ENCODE measurements at regions not wholly inside any gene's neighbourhood (a gene's known extent, or its start where the extent isn't known, plus 50 kb on each side); places are given as distances from the start of the nearest gene placed in this dataset.
"Not testable (repeated sequence)": the region's sequence is repeated elsewhere in the genome, so short reads cannot be mapped to it uniquely, and the experiment has no call there.

DNA sequence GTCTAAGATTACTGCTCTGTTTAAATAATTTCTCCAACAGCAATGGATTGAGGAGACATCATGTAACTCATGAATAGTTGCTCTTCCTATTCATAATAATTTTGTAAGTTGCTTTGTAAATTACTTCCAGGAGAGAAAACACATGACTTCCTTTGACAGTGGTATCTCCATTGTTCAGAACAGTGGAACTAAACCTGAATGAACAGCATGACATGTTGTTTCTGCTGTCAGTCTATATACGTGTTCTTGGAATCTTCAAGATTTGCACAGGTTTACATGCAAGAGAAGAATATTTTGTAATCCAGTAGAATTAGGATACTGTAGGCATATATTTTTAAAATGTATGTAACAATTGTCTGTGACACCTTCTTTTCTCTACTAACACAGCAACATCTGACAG, 618.8 kb upstream of the GRID2 start:
- no peaks in the 10 kb centered on the region for H3K36me3 Mint-ChIP-seq
- no peaks in the 10 kb centered on the region for H3K27me3 Mint-ChIP-seq (ENCODE audit: low read depth in 2 of 2)
- no peaks in the 10 kb centered on the region for H3K4me1 ChIP-seq (ENCODE audit: control insufficient read depth, insufficient read depth, low read length)
- no peak overlapping the region for H3K4me3 ChIP-seq (ENCODE audit: low read length)
- TF ChIP-seq, protein P1, sequence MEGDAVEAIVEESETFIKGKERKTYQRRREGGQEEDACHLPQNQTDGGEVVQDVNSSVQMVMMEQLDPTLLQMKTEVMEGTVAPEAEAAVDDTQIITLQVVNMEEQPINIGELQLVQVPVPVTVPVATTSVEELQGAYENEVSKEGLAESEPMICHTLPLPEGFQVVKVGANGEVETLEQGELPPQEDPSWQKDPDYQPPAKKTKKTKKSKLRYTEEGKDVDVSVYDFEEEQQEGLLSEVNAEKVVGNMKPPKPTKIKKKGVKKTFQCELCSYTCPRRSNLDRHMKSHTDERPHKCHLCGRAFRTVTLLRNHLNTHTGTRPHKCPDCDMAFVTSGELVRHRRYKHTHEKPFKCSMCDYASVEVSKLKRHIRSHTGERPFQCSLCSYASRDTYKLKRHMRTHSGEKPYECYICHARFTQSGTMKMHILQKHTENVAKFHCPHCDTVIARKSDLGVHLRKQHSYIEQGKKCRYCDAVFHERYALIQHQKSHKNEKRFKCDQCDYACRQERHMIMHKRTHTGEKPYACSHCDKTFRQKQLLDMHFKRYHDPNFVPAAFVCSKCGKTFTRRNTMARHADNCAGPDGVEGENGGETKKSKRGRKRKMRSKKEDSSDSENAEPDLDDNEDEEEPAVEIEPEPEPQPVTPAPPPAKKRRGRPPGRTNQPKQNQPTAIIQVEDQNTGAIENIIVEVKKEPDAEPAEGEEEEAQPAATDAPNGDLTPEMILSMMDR (IDR thresholded peaks at IDR 0.05): no peak
- no peaks in the 10 kb centered on the region for H3K27me3 ChIP-seq (ENCODE audit: control insufficient read depth, insufficient read depth, low read length)
- no peaks in the 10 kb centered on the region for H3K9me3 ChIP-seq (ENCODE audit: control insufficient read depth, insufficient read depth, low read length)
- WGBS (ENCODE audit: insufficient coverage): 80% methylated on average over 1 of the region's 1 CpG
- intact Hi-C loops (cut with micrococcal nuclease): loop anchor here (10.0 kb wide), 1 partner anchor 980 kb away; no protein-coding TSS in a partner anchor
- H3K27ac Mint-ChIP-seq: no peak overlapping the region
- ATAC-seq (no peak), DNase-seq (no peak)
- H3K4me3 Mint-ChIP-seq: no peak overlapping the region
- no peak overlapping the region for H3K27ac ChIP-seq (ENCODE audit: low read length)
- no peaks in the 10 kb centered on the region for H3K4me1 Mint-ChIP-seq
- no peaks in the 10 kb centered on the region for H3K36me3 ChIP-seq (ENCODE audit: control insufficient read depth, insufficient read depth, low read length)
- H3K9me3 Mint-ChIP-seq: peaks cover 10 to 18% of the 10 kb centered on the region in 2 donors

DNA sequence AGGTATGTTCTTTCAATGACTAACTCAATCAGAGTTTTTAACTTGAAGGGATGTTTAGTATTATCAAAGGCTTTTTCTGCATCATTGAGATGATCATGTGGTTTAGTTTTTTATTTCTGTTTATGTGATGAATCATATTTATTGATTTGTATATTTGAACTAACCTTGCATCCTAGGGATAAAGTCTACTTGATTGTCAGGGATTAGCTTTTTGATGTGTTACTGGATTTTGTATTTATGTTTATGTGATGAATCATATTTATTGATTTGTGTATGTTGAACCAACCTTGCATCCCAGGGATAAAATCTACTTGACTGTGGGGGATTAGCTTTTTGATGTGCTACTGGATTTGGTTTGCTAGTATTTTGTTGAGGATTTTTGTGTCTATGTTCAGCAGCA, 615.4 kb upstream of the GRID2 start:
- peaks cover 16 to 22% of the 10 kb centered on the region in 2 donors for H3K9me3 Mint-ChIP-seq
- Histone ChIP-seq H3K27ac (ENCODE audit: low read length) (no peak overlapping the region), H3K4me3 (ENCODE audit: low read length) (no peak overlapping the region), H3K4me1 (ENCODE audit: control insufficient read depth, insufficient read depth, low read length) (no peaks in the 10 kb centered on the region), H3K36me3 (ENCODE audit: control insufficient read depth, insufficient read depth, low read length) (no peaks in the 10 kb centered on the region), H3K9me3 (ENCODE audit: control insufficient read depth, insufficient read depth, low read length) (peaks cover 2% of the 10 kb centered on the region), H3K27me3 (ENCODE audit: control insufficient read depth, insufficient read depth, low read length) (no peaks in the 10 kb centered on the region)
- no peaks in the 10 kb centered on the region for H3K27me3 Mint-ChIP-seq (ENCODE audit: low read depth in 2 of 2)
- no peak overlapping the region for H3K4me3 Mint-ChIP-seq
- ATAC-seq (no peak), DNase-seq (no peak)
- intact Hi-C loops (cut with micrococcal nuclease): loop anchor here (10.0 kb wide), 1 partner anchor 984 kb away; no protein-coding TSS in a partner anchor
- no peaks in the 10 kb centered on the region for H3K4me1 Mint-ChIP-seq
- peaks cover 8% of the 10 kb centered on the region for H3K36me3 Mint-ChIP-seq
- no peak overlapping the region for H3K27ac Mint-ChIP-seq
- TF ChIP-seq, protein P1 (IDR thresholded peaks at IDR 0.05): no peak

DNA sequence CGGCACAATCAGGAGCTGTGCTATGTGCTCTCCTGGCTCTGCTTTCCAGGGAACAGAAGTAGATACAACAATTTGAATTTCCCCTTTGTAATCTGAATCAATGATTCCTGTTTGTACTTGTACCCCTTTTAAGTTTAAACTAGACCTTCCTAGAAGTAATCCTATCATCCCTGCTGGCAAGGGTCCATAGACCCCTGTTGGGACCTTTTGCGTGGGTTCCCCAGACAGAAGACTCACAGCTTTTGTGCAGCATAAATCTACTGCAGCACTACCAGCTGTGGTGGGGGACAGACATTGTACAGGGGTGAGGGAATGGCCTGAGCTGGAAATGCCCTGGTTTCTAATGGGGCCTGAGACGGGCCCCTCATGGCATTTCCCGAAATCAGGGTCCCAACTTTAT, 604.1 kb upstream of the GRID2 start:
- intact Hi-C loops (cut with micrococcal nuclease); H3K4me1 Mint-ChIP-seq; H3K4me3 ChIP-seq (ENCODE audit: low read length); H3K4me1 ChIP-seq (ENCODE audit: control insufficient read depth, insufficient read depth, low read length); H3K27ac Mint-ChIP-seq; H3K27ac ChIP-seq (ENCODE audit: low read length); H3K36me3 ChIP-seq (ENCODE audit: control insufficient read depth, insufficient read depth, low read length); H3K27me3 ChIP-seq (ENCODE audit: control insufficient read depth, insufficient read depth, low read length); H3K27me3 Mint-ChIP-seq (ENCODE audit: low read depth in 2 of 2); DNase-seq; H3K9me3 ChIP-seq (ENCODE audit: control insufficient read depth, insufficient read depth, low read length); ATAC-seq; H3K4me3 Mint-ChIP-seq: not testable (repeated sequence)
- 73% methylated on average over 4 of the region's 4 CpGs for WGBS (ENCODE audit: insufficient coverage)
- Mint-ChIP-seq H3K36me3 (peaks cover 17% of the 10 kb centered on the region), H3K9me3 (peaks cover 13 to 25% of the 10 kb centered on the region in 2 donors)

DNA sequence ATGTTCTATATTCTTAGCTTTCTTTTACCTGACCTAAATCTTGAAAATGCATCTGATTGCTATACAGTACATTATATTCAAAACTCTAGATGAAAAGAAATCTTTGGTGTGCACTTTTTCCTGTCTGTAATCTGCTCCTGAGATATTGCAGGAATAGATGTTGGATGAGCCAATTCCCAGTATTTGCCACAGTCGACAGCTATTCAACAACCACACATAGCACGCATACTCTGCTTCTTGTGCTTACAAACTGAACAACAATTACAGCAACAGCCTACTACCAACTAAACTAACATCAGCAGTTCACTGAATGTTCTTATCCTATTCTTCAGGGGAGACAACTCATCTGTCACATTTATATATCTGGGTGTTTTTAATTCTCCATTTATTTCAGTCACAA, 573.9 kb upstream of the GRID2 start:
- no peaks in the 10 kb centered on the region for H3K4me1 Mint-ChIP-seq
- H3K4me3 ChIP-seq (ENCODE audit: low read length): no peak overlapping the region
- no peak overlapping the region for H3K4me3 Mint-ChIP-seq
- no peak overlapping the region for H3K27ac ChIP-seq (ENCODE audit: low read length)
- no peaks in the 10 kb centered on the region for H3K27me3 ChIP-seq (ENCODE audit: control insufficient read depth, insufficient read depth, low read length)
- no peaks in the 10 kb centered on the region for H3K9me3 ChIP-seq (ENCODE audit: control insufficient read depth, insufficient read depth, low read length)
- H3K4me1 ChIP-seq (ENCODE audit: control insufficient read depth, insufficient read depth, low read length): no peaks in the 10 kb centered on the region
- H3K36me3 ChIP-seq (ENCODE audit: control insufficient read depth, insufficient read depth, low read length): no peaks in the 10 kb centered on the region
- DNase-seq (no peak), ATAC-seq (no peak)
- intact Hi-C loops (cut with micrococcal nuclease): no loop called here
- H3K27ac Mint-ChIP-seq: no peak overlapping the region
- peaks cover 6 to 18% of the 10 kb centered on the region in 2 donors for H3K9me3 Mint-ChIP-seq
- no peaks in the 10 kb centered on the region for H3K27me3 Mint-ChIP-seq (ENCODE audit: low read depth in 2 of 2)
- TF ChIP-seq, protein P1 (IDR thresholded peaks at IDR 0.05): no peak
- WGBS (ENCODE audit: insufficient coverage): 89% methylated on average over 2 of the region's 2 CpGs
- no peaks in the 10 kb centered on the region for H3K36me3 Mint-ChIP-seq

Measured in natural killer cell (primary cell).